ENCODE measurements at regions not wholly inside any gene's neighbourhood (a gene's known extent, or its start where the extent isn't known, plus 50 kb on each side); places are given as distances from the start of the nearest gene placed in this dataset.

DNA sequence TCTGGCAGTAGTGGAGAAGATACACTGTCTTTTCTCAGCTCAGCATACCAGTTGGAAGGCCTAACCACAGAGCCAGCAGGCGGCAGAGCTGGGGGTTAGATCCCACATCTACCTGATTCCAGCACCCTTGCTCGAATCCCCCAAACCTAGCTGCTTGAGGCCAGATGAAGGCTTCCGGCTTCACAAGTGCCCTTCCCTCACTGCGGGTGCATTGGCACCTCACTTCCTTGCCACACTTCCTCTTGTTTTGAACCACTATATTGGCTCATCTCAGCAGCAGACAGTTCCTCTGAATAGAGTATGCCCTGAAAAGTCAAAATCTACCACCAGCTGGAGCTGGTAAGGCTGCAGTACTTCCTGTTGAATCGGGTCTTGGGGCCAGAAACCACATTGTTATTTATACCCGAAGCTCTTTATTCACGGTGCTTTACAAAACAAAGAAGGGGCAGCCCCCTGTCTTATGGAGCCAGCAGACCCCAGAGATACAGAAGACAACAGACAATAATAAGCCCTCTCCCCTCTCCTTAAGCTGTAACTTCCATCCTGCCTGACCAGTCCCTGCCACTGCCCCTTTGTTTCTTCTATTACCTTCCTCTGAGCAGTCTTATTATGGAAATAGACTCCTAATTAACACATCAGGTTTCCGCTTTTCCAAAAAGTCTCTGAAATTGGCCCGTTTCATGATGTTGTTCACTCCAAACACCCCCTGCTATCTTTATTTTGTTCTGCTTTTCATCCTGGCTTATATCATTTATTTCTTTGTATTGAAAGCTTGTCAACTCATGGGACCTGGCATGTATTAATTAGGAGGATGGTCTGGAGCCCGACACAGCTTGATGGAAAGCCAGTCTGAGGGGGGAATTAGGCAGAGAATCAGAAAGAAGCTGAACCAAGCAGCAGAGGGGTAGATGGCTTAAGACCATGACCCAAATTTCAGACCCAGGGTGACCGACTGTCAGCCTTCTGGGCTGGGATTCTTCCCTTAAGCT, 233.5 kb downstream of the EFCAB11 start:
- Histone ChIP-seq H3K79me2 (ENCODE audit: control insufficient read depth, insufficient read depth, low read length, unreplicated experiment) (no peaks in the 10 kb centered on the region), H2AFZ (ENCODE audit: low read length, unreplicated experiment) (no peak overlapping the region), H3K27me3 (ENCODE audit: insufficient read depth, low read length) (no peaks in the 10 kb centered on the region), H3K27ac (ENCODE audit: low read depth, low read length) (no peak overlapping the region), H3K36me3 (ENCODE audit: insufficient read depth, low read length) (no peaks in the 10 kb centered on the region), H3K4me3 (ENCODE audit: low read depth, low read length) (no peak overlapping the region), H3K4me1 (ENCODE audit: control insufficient read depth, insufficient read depth, low read length, unreplicated experiment) (no peaks in the 10 kb centered on the region)

DNA sequence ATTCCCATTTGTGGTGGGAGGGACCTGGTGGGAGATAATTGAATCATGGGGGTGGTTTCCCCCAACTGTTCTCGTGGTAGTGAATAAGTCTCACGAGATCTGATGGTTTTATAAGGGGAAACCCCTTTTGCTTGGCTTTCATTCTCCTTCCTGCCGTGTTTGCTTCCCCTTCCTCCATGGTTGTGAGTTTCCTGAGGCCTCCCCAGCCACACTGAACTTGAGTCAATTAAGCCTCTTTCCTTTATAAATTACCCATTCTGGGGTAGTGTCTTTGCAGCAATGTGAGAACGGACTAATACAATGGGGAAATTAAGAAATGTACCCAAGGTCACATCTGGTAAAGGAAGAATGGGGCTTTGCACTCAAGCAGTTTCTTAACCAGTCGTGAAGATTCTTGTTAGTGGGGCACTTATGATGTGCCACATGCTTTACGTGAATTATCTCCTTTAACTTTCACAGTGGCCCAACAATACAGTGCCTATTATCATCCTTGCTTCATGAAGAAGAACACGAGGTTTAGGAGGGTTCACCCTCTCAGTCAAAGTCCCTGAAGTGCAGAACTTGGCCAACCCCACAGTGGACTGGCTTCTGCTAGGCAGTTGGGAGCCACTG, 234.3 kb downstream of the EFCAB11 start:
- H2AFZ ChIP-seq (ENCODE audit: low read length, unreplicated experiment): no peak overlapping the region
- H3K36me3 ChIP-seq (ENCODE audit: insufficient read depth, low read length): no peaks in the 10 kb centered on the region
- H3K4me3 ChIP-seq (ENCODE audit: low read depth, low read length): no peak overlapping the region
- H3K27me3 ChIP-seq (ENCODE audit: insufficient read depth, low read length): no peaks in the 10 kb centered on the region
- H3K4me1 ChIP-seq (ENCODE audit: control insufficient read depth, insufficient read depth, low read length, unreplicated experiment): no peaks in the 10 kb centered on the region
- H3K27ac ChIP-seq (ENCODE audit: low read depth, low read length): no peak overlapping the region
- H3K79me2 ChIP-seq (ENCODE audit: control insufficient read depth, insufficient read depth, low read length, unreplicated experiment): no peaks in the 10 kb centered on the region

DNA sequence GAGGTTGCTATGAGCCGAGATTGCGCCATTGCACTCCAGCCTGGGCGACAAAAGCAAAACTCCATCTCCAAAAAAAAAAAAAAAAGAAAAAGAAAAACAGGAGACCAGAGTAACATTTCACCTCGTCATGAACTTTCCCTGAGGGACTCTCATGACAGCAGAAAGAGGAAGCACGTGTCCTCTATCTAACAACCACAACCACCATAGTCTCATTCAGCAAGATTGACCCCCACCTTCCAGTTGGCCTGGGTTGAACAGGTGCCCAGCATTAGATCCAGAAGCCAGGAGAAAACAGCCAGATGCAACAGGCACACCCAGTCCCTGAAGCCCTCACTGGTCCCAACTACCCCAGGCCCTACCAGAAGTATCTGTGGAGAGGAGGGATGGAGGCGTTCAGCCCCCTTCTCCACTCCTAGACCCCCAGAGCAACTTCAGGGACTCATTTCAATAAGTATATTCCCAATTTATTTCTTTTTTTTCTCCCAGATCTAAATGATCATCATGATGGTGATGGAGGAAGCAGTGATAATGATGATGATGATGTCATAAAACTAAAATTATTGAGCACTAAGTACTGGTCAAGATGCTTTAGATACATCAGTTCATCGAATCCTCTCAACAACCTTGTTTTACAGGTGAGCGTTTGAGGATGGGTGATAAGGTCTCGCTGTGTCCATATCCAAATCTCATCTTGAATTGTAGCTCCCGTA, 235.0 kb downstream of the EFCAB11 start:
- H3K79me2 ChIP-seq (ENCODE audit: control insufficient read depth, insufficient read depth, low read length, unreplicated experiment): no peaks in the 10 kb centered on the region
- H3K27ac ChIP-seq (ENCODE audit: low read depth, low read length): no peak overlapping the region
- H3K36me3 ChIP-seq (ENCODE audit: insufficient read depth, low read length): no peaks in the 10 kb centered on the region
- H2AFZ ChIP-seq (ENCODE audit: low read length, unreplicated experiment): no peak overlapping the region
- H3K4me3 ChIP-seq (ENCODE audit: low read depth, low read length): no peak overlapping the region
- H3K4me1 ChIP-seq (ENCODE audit: control insufficient read depth, insufficient read depth, low read length, unreplicated experiment): no peaks in the 10 kb centered on the region
- no peaks in the 10 kb centered on the region for H3K27me3 ChIP-seq (ENCODE audit: insufficient read depth, low read length)

DNA sequence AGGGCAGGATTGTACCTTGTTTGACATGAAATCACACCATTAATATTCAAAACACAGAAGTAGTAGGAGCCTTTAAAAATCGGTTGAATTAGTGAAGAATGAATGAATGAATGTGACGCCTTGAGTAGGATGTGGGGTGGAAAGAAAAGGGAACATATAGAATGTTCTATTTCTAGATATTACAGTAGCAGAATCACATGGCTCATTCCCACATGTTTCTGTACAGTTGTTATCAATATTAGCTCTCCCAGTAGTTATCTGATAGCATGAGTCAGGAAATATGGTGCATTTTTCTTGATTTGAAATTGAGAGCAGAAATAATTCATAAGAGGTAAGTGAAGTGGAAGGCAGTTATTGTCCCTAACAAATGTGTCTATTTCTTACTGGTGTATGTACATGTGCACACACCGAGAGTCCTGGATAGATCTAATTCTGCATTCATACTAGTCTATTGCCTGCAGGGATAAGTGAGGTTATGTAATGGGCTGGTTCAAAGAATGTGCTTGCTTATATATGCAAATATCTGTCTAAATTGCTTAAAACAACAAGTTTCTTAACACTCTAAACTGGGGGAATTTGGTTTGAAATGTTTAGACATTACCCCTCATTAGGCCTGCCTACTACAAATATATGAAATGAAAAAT, 245.4 kb downstream of the EFCAB11 start:
- Histone ChIP-seq H3K4me3 (ENCODE audit: low read depth, low read length) (no peak overlapping the region), H3K27me3 (ENCODE audit: insufficient read depth, low read length) (no peaks in the 10 kb centered on the region), H3K36me3 (ENCODE audit: insufficient read depth, low read length) (no peaks in the 10 kb centered on the region), H2AFZ (ENCODE audit: low read length, unreplicated experiment) (no peak overlapping the region), H3K27ac (ENCODE audit: low read depth, low read length) (no peak overlapping the region), H3K4me1 (ENCODE audit: control insufficient read depth, insufficient read depth, low read length, unreplicated experiment) (no peaks in the 10 kb centered on the region), H3K79me2 (ENCODE audit: control insufficient read depth, insufficient read depth, low read length, unreplicated experiment) (no peaks in the 10 kb centered on the region)

DNA sequence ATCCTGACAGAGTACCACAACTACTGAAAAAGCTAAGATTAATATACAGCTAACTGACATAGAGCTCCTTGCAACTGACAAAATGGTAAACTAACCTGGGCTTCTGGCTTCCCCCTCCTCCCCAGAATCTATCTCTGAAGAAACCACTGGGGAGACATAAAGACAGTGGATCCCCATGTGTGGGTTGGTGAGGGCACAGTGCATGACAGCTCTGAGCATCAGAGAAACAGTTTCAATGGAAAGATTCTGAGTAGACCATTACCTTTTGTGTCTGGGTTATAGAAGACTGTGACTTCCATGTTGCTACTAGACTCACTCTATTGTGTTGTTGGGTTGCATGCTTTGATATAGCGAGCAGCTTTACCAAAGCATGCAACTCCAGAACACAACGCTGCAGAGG, 247.4 kb downstream of the EFCAB11 start:
- Histone ChIP-seq H3K4me3 (ENCODE audit: low read depth, low read length) (no peak overlapping the region), H3K27ac (ENCODE audit: low read depth, low read length) (no peak overlapping the region), H2AFZ (ENCODE audit: low read length, unreplicated experiment) (no peak overlapping the region), H3K79me2 (ENCODE audit: control insufficient read depth, insufficient read depth, low read length, unreplicated experiment) (no peaks in the 10 kb centered on the region), H3K4me1 (ENCODE audit: control insufficient read depth, insufficient read depth, low read length, unreplicated experiment) (peaks cover 7% of the 10 kb centered on the region), H3K27me3 (ENCODE audit: insufficient read depth, low read length) (no peaks in the 10 kb centered on the region), H3K36me3 (ENCODE audit: insufficient read depth, low read length) (no peaks in the 10 kb centered on the region)

DNA sequence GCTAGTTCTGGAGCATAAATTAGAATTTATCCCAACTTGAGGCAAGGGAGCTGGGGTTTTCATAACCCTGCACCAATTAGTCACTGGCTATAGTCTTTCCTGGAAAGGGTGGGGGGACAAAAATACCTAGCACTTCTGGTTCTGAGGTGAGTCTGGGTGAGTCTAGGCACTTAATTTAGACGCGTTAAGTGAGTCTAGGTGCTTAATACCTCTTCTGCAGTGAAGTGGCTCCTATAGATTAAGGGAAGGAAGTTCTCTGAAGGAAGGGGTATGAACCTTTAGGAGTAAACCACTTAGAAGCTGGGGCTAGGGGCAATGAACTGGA, 251.7 kb downstream of the EFCAB11 start:
- Histone ChIP-seq H3K4me3 (ENCODE audit: low read depth, low read length) (no peak overlapping the region), H3K27ac (ENCODE audit: low read depth, low read length) (no peak overlapping the region), H3K4me1 (ENCODE audit: control insufficient read depth, insufficient read depth, low read length, unreplicated experiment) (peaks cover 11% of the 10 kb centered on the region), H2AFZ (ENCODE audit: low read length, unreplicated experiment) (peak overlapping the region; percentile 13), H3K79me2 (ENCODE audit: control insufficient read depth, insufficient read depth, low read length, unreplicated experiment) (no peaks in the 10 kb centered on the region), H3K36me3 (ENCODE audit: insufficient read depth, low read length) (no peaks in the 10 kb centered on the region), H3K27me3 (ENCODE audit: insufficient read depth, low read length) (no peaks in the 10 kb centered on the region)

DNA sequence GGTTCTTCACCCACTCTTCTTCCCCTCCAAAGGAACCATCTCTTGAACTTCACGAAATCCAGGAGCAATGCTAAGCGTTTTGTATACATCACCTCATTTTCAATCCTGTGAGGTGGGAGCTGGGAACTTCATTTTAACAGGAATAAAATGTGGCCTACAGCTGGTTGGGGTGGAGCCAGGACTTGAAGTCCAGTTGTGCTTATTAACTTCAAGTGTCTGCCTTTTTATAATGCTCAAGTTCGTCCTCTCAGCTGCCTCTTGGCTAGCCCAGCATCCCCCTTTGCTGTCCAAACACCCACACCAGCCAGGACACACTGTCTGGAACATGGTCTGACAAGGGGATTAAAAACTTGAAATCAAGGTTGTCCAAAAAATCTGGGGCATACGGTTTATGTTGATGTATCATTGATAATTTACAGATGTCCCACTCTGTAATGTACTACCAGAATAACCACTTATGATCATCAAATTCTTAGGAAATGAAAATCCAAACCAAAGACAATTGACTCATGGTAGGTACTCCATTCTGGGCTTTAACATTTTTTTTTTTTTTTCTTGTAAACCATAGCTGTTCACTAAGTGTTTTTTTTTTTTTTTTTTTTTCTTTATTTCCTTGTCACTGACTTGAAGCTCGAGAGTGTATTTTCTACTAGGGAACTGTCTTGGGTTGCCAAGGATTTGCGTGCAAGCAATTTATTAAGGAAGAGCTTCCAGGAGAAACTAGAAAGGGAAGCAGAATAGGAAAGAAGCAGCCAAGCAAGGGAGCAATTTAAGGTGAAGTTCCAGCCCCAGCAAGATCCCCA, 252.3 kb downstream of the EFCAB11 start:
- no peaks in the 10 kb centered on the region for H3K27me3 ChIP-seq (ENCODE audit: insufficient read depth, low read length)
- peak overlapping the region; percentile 72 for H3K4me3 ChIP-seq (ENCODE audit: low read depth, low read length)
- H2AFZ ChIP-seq (ENCODE audit: low read length, unreplicated experiment): peak overlapping the region; percentile 73
- peaks cover 11% of the 10 kb centered on the region for H3K4me1 ChIP-seq (ENCODE audit: control insufficient read depth, insufficient read depth, low read length, unreplicated experiment)
- no peaks in the 10 kb centered on the region for H3K79me2 ChIP-seq (ENCODE audit: control insufficient read depth, insufficient read depth, low read length, unreplicated experiment)
- H3K36me3 ChIP-seq (ENCODE audit: insufficient read depth, low read length): no peaks in the 10 kb centered on the region
- peak overlapping the region; percentile 53 for H3K27ac ChIP-seq (ENCODE audit: low read depth, low read length)

DNA sequence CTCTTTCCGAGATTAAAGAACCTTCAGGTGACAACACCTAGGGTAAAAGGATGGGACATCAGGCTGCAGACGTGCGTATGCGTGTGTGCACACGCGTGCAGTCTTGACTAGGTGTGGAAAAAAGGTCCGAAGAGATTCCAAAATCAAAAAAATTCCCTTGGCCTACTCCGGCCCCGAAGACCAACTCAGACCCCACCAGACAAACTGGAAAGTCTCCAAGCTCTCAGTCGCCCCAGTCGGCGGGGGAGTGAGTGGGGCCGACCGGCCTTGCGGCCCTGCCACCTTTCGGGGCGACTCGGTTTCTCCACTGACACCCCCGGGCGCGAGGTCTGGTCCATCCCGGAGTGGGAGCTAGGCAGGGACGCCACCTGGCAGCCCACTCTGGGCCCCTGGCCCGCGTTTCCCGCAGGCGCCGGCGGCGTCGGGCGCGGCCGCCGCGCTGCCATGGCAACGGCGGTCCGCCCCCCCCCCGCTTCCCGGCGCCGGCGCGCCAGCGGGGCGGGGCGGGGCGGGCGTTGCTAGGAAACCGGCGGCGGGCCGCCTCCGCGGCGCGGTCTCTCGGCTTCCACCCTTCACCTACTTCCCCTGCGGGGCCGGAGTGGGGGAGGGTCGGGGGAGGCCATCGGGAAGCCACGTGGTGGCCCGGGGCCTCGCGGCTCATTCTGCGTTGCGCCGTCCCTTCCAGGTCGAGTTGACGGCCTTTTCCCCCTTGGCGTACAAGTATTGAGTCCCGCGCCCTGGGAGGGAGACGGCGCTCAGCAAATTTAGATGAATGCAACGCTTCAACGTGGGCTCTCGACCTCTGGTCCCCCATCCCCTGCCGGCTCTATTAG, 253.1 kb downstream of the EFCAB11 start:
- H3K4me1 ChIP-seq (ENCODE audit: control insufficient read depth, insufficient read depth, low read length, unreplicated experiment): peaks cover 11% of the 10 kb centered on the region
- H2AFZ ChIP-seq (ENCODE audit: low read length, unreplicated experiment): peak overlapping the region; percentile 95
- H3K79me2 ChIP-seq (ENCODE audit: control insufficient read depth, insufficient read depth, low read length, unreplicated experiment): no peaks in the 10 kb centered on the region
- no peaks in the 10 kb centered on the region for H3K27me3 ChIP-seq (ENCODE audit: insufficient read depth, low read length)
- H3K27ac ChIP-seq (ENCODE audit: low read depth, low read length): peak overlapping the region; percentile 53
- no peaks in the 10 kb centered on the region for H3K36me3 ChIP-seq (ENCODE audit: insufficient read depth, low read length)
- peak overlapping the region; percentile 72 for H3K4me3 ChIP-seq (ENCODE audit: low read depth, low read length)

DNA sequence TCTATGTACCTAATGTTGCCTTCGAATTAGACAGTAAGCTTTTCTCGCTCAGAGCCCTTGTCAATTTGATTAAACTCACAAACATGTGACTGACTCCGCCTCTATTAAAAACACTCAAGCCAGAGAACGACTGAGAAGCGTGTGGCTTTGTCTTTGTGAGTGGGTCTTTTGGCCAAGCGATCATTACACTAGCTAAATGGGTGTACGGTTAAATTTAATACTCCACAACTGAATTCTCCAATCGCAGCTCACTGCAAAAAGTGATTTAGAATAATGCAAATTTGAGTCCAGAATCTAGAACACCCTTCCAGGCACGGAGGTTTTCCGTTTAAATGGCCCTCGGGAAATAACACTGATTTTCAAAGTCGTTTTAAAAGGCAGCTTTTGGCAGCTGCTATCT, 253.7 kb downstream of the EFCAB11 start:
- peak overlapping the region; percentile 95 for H2AFZ ChIP-seq (ENCODE audit: low read length, unreplicated experiment)
- no peaks in the 10 kb centered on the region for H3K36me3 ChIP-seq (ENCODE audit: insufficient read depth, low read length)
- H3K4me1 ChIP-seq (ENCODE audit: control insufficient read depth, insufficient read depth, low read length, unreplicated experiment): peaks cover 11% of the 10 kb centered on the region
- no peaks in the 10 kb centered on the region for H3K79me2 ChIP-seq (ENCODE audit: control insufficient read depth, insufficient read depth, low read length, unreplicated experiment)
- no peaks in the 10 kb centered on the region for H3K27me3 ChIP-seq (ENCODE audit: insufficient read depth, low read length)
- peak overlapping the region; percentile 72 for H3K4me3 ChIP-seq (ENCODE audit: low read depth, low read length)
- H3K27ac ChIP-seq (ENCODE audit: low read depth, low read length): no peak overlapping the region

Measured in ACC112 (cell line).